Sigmoid colon (tissue), 6 donors: ENCODE measurements at regions not wholly inside any gene's neighbourhood (a gene's known extent, or its start where the extent isn't known, plus 50 kb on each side); places are given as distances from the start of the nearest gene placed in this dataset.

Experiments used
- DNase-seq: peaks from one replicate; pipeline ENCODE4 v3.0.0-alpha.2; 2019
- H3K27ac ChIP-seq, 4 donors: fragments of 200-600 bp; sonication (generic); one replicate each; pipeline ENCODE4 v1.5.1; 2016 to 2019; ENCODE audit warnings: mild to moderate bottlenecking in 1 of 4
- H3K27me3 ChIP-seq, 3 donors: fragments of 200-600 bp; sonication (generic); one replicate each; pipeline ENCODE4 v1.5.1; 2019; ENCODE audit warnings: mild to moderate bottlenecking in 1 of 3
- H3K36me3 ChIP-seq, 4 donors: fragments of 200-600 bp; sonication (generic); one replicate each; pipeline ENCODE4 v1.5.1; 2016 to 2019
- H3K4me1 ChIP-seq, 4 donors: fragments of 200-600 bp; sonication (generic); one replicate each; pipeline ENCODE4 v1.5.1; 2017 to 2019
- H3K4me3 ChIP-seq, 4 donors: fragments of 200-600 bp; sonication (generic); one replicate each; pipeline ENCODE4 v1.5.1; 2017 to 2019; ENCODE audit warnings: mild to moderate bottlenecking in 2 of 4, moderate library complexity in 1 of 4
- H3K9me3 ChIP-seq, 4 donors: fragments of 200-600 bp in 3 of 4; sonication (generic) in 3 of 4; one replicate each; pipeline versions ENCODE4 v1.5.1 to v1.6.1; 2013 to 2019
- EP300 ChIP-seq, 4 donors: sonication (generic); formaldehyde crosslinking; IDR thresholded peaks; one replicate each; pipeline ENCODE4 v1.6.1; 2017; ENCODE audit warnings: antibody characterized with exemption in 4 of 4
- POLR2A ChIP-seq, 2 donors: fragments of 450-650 bp; IDR thresholded peaks; one replicate each; pipeline ENCODE4 v1.6.1; 2016; ENCODE audit warnings: antibody characterized with exemption in 2 of 2, mild to moderate bottlenecking in 2 of 2, moderate library complexity in 2 of 2
- POLR2AphosphoS5 ChIP-seq, 4 donors: sonication (generic); formaldehyde crosslinking; IDR thresholded peaks; one replicate each; pipeline ENCODE4 v1.6.1; 2017; ENCODE audit warnings: antibody characterized with exemption in 4 of 4
- WGBS, 2 donors: extraction: QIAGEN DNeasy Blood & Tissue Kit; methylation state at CpG; one replicate each; pipeline ENCODE4 v1.1.7; 2013; 5-methylcytosine and 5-hydroxymethylcytosine counted together
- intact Hi-C: fragments of 100-400 bp; cut with DNase I; formaldehyde crosslinking; loops from one replicate; pipeline ENCODE4 v1.15.1; 2023
- TF ChIP-seq, protein P1 (sequence below), 4 experiments: fragments of 450-650 bp in 3 of 4; fragments of 200-600 bp in 1 of 4; IDR thresholded peaks; one replicate each; pipeline ENCODE4 v1.5.1; 2016 to 2019; ENCODE audit warnings: antibody characterized with exemption in 4 of 4, mild to moderate bottlenecking in 3 of 4, moderate library complexity in 2 of 4
- donor health status: healthy with polysubstance abuse.
- donor health status: healthy.

DNA sequence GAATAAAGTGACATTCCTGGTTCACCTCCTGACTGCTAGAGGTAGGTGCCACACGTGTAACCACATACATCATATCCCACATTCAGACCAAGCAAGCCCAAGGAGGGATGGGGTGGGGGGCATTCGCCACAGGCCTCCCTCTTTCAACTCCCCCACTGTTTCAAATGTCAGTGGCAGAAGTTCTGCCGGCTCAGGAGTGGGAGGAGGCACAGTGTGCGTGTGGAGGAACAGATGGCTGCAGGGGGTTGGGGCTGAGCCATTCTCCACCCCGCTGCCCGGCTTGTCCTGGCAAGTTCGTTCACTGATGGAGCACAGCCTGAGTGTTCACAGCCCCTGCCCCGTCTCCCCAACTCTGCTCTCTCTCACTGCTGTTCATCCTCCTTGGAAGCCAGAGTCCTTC lies 75.4 kb upstream of the TANC1 start:
- Histone ChIP-seq H3K27ac (no peak overlapping the region), H3K27me3 (no peaks in the 10 kb centered on the region), H3K9me3 (no peaks in the 10 kb centered on the region), H3K4me1 (peaks cover 0 to 9% (median 5%) of the 10 kb centered on the region in 4 donors), H3K4me3 (no peak overlapping the region), H3K36me3 (no peaks in the 10 kb centered on the region)
- WGBS, 2 donors: 77 to 79% methylated on average over 8 of the region's 8 CpGs
- intact Hi-C loops: no loop called here
- no peak for DNase-seq
- TF ChIP-seq, protein P1, sequence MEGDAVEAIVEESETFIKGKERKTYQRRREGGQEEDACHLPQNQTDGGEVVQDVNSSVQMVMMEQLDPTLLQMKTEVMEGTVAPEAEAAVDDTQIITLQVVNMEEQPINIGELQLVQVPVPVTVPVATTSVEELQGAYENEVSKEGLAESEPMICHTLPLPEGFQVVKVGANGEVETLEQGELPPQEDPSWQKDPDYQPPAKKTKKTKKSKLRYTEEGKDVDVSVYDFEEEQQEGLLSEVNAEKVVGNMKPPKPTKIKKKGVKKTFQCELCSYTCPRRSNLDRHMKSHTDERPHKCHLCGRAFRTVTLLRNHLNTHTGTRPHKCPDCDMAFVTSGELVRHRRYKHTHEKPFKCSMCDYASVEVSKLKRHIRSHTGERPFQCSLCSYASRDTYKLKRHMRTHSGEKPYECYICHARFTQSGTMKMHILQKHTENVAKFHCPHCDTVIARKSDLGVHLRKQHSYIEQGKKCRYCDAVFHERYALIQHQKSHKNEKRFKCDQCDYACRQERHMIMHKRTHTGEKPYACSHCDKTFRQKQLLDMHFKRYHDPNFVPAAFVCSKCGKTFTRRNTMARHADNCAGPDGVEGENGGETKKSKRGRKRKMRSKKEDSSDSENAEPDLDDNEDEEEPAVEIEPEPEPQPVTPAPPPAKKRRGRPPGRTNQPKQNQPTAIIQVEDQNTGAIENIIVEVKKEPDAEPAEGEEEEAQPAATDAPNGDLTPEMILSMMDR (IDR thresholded peaks at IDR 0.05): no peak
- TF ChIP-seq POLR2AphosphoS5 (IDR thresholded peaks at IDR 0.05): no peak
- no peak for TF ChIP-seq POLR2A (IDR thresholded peaks at IDR 0.05)
- no peak for TF ChIP-seq EP300 (IDR thresholded peaks at IDR 0.05)

DNA sequence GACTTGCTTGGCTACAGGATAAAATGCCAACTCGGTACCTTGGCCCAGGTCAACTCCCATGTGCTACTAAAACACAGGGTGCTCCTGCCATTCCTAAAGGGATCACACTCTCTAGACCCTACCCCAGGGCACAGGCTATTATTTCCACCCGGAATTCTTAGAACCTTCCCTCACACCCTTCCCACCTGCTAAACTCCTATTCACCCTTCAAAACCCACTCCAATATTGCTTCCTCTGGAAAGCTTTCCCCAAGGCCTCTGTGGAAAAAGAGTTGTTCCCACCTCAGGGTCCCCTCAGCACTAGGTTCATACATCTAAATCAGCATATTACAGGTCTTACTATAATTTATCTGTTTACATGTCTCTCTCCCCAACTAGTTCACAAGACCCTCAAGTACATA lies 75.0 kb upstream of the TANC1 start:
- 88 to 91% methylated on average over 2 of the region's 2 CpGs for WGBS, 2 donors
- H3K4me1 ChIP-seq: peaks cover 0 to 9% (median 5%) of the 10 kb centered on the region in 4 donors
- no peak overlapping the region for H3K27ac ChIP-seq
- no peak overlapping the region for H3K4me3 ChIP-seq
- H3K9me3 ChIP-seq: no peaks in the 10 kb centered on the region
- DNase-seq: no peak
- TF ChIP-seq, protein P1 (IDR thresholded peaks at IDR 0.05): no peak
- TF ChIP-seq POLR2A (IDR thresholded peaks at IDR 0.05) (no peak), EP300 (IDR thresholded peaks at IDR 0.05) (no peak), POLR2AphosphoS5 (IDR thresholded peaks at IDR 0.05) (no peak)
- no peaks in the 10 kb centered on the region for H3K27me3 ChIP-seq
- no peaks in the 10 kb centered on the region for H3K36me3 ChIP-seq
- intact Hi-C loops: no loop called here

DNA sequence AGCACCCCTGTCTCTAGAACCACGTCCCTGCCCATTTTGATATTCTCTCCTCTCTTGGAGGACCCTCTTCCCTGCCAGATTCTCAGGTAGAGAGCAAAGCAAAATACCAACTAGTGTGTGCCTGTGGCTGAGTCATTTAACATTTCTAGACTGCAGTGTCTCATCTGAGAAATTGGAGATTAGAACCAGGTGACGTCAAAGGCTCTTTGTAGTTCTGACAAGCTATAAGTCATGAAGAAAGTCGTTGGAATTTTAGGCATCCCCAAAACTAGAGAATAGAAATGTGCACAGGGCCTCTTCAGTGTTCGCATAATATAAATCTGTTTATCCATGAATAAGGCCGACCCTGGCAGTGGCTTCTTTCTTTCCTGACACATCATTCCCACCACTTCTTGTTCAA lies 74.4 kb upstream of the TANC1 start:
- DNase-seq: no peak
- WGBS, 2 donors: 79 to 85% methylated on average over 5 of the region's 5 CpGs
- H3K9me3 ChIP-seq: no peaks in the 10 kb centered on the region
- H3K36me3 ChIP-seq: no peaks in the 10 kb centered on the region
- no peaks in the 10 kb centered on the region for H3K27me3 ChIP-seq
- no peak overlapping the region for H3K27ac ChIP-seq
- intact Hi-C loops: no loop called here
- TF ChIP-seq POLR2AphosphoS5 (IDR thresholded peaks at IDR 0.05): no peak
- TF ChIP-seq, protein P1 (IDR thresholded peaks at IDR 0.05): no peak
- no peak for TF ChIP-seq EP300 (IDR thresholded peaks at IDR 0.05)
- no peak for TF ChIP-seq POLR2A (IDR thresholded peaks at IDR 0.05)
- no peak overlapping the region for H3K4me3 ChIP-seq
- peaks cover 0 to 9% (median 5%) of the 10 kb centered on the region in 4 donors for H3K4me1 ChIP-seq

DNA sequence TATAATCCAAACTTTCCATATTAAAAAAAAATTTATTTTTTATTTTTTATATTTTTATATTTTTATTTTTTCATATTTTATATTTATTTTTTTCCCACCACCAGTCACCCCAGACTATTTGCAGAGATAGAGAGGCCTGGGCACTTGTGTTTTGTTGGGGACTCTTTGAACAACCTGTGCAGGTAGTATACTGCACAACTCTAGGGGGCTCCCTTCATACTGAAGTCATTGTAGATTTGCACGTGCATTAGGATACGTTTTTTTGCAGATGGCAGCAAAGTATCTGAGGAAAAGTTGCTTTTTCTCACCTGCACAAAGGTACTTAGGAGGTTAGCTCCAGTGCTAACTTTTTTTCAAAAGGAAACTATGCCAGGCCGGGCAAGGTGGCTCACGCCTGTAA lies 73.9 kb upstream of the TANC1 start:
- H3K4me1 ChIP-seq: peaks cover 0 to 9% (median 5%) of the 10 kb centered on the region in 4 donors
- no peaks in the 10 kb centered on the region for H3K27me3 ChIP-seq
- H3K9me3 ChIP-seq: no peaks in the 10 kb centered on the region
- H3K36me3 ChIP-seq: no peaks in the 10 kb centered on the region
- H3K27ac ChIP-seq: no peak overlapping the region
- 80 to 88% methylated on average over 4 of the region's 4 CpGs for WGBS, 2 donors
- DNase-seq: no peak
- intact Hi-C loops: no loop called here
- TF ChIP-seq POLR2AphosphoS5 (IDR thresholded peaks at IDR 0.05) (no peak), POLR2A (IDR thresholded peaks at IDR 0.05) (no peak), EP300 (IDR thresholded peaks at IDR 0.05) (no peak)
- TF ChIP-seq, protein P1 (IDR thresholded peaks at IDR 0.05): no peak
- no peak overlapping the region for H3K4me3 ChIP-seq

DNA sequence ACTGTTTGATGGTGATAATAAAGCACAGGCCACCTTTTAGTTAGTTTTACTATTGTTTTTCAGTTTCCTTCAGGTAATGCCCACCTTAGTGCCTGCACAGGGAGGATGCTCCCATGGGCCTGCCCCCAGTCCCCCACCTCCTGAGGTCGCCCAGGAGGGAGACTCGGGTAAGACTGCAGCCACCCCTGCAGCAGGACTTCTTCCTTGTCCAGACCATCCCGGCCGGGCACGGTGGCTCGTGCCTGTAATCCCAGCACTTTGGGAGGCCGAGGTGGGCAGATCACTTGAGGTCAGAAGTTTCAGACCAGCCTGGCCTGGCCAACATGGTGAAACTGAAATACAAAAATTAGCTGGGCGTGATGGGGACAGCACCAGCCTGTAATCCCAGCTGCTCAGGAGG lies 68.1 kb upstream of the TANC1 start:
- peaks cover 0 to 19% (median 14%) of the 10 kb centered on the region in 4 donors for H3K4me1 ChIP-seq
- H3K27ac ChIP-seq: no peak overlapping the region
- intact Hi-C loops: loop anchor here (5.0 to 10.0 kb wide), 2 partner anchors 67 to 384 kb away; partner anchors contain the start of genes TANC1 and WDSUB1
- TF ChIP-seq, protein P1 (IDR thresholded peaks at IDR 0.05): no peak
- TF ChIP-seq POLR2AphosphoS5 (IDR thresholded peaks at IDR 0.05) (no peak), EP300 (IDR thresholded peaks at IDR 0.05) (no peak), POLR2A (IDR thresholded peaks at IDR 0.05) (no peak)
- H3K36me3 ChIP-seq: no peaks in the 10 kb centered on the region
- no peak for DNase-seq
- no peaks in the 10 kb centered on the region for H3K9me3 ChIP-seq
- H3K27me3 ChIP-seq: no peaks in the 10 kb centered on the region
- no peak overlapping the region for H3K4me3 ChIP-seq
- WGBS, 2 donors: 90 to 91% methylated on average over 8 of the region's 8 CpGs
